ENCODE measurements at regions not wholly inside any gene's neighbourhood (a gene's known extent, or its start where the extent isn't known, plus 50 kb on each side); places are given as distances from the start of the nearest gene placed in this dataset.

DNA sequence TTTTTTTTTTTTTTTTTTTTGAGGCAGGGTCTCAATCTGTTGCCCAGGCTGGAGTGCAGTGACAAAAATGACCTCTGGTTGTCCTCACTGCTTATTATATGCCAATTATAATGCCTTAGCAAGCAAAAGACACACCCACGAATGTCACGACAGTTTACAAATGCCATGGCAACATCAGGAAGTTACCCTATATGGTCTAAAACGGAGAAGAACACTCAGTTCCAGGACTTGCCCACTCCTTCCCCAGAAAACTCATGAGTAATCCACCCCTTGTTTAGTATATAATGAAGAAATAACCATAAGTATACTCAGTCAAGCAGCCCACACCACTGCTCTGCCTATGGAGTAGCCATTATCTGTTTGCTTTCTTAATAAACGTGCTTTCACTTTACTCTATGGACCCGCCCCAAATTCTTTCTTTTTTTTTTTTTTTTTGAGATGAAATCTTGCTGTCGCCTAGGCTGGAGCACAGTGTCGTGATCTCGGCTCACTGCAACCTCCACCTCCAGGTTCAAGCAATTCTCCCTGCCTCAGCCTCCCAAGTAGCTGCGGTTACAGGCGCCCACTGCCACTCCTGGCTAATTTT lies 106.2 kb downstream of the SMIM20 start:
- TF ChIP-seq EZH2 (IDR thresholded peaks at IDR 0.05; ENCODE audit: borderline replicate concordance, control insufficient read depth, low read depth, low read length), result no peak
- TF ChIP-seq NFYB (IDR thresholded peaks at IDR 0.05; ENCODE audit: insufficient read depth, low read depth, low read length), result no peak
- TF ChIP-seq EED (IDR thresholded peaks at IDR 0.05; ENCODE audit: low read depth), result no peak
- TF ChIP-seq POU2F2 (IDR thresholded peaks at IDR 0.05; ENCODE audit: borderline replicate concordance, low read depth, low read length), result no peak
- TF ChIP-seq CREB1 (IDR thresholded peaks at IDR 0.05; ENCODE audit: low read depth), result no peak
- TF ChIP-seq ESRRA (IDR thresholded peaks at IDR 0.05; ENCODE audit: low read length), result no peak
- no peak for TF ChIP-seq NFIC (IDR thresholded peaks at IDR 0.05; ENCODE audit: low read depth, low read length)
- TF ChIP-seq ELK1 (IDR thresholded peaks at IDR 0.05; ENCODE audit: low read depth, low read length), result no peak
- TF ChIP-seq, protein P1, sequence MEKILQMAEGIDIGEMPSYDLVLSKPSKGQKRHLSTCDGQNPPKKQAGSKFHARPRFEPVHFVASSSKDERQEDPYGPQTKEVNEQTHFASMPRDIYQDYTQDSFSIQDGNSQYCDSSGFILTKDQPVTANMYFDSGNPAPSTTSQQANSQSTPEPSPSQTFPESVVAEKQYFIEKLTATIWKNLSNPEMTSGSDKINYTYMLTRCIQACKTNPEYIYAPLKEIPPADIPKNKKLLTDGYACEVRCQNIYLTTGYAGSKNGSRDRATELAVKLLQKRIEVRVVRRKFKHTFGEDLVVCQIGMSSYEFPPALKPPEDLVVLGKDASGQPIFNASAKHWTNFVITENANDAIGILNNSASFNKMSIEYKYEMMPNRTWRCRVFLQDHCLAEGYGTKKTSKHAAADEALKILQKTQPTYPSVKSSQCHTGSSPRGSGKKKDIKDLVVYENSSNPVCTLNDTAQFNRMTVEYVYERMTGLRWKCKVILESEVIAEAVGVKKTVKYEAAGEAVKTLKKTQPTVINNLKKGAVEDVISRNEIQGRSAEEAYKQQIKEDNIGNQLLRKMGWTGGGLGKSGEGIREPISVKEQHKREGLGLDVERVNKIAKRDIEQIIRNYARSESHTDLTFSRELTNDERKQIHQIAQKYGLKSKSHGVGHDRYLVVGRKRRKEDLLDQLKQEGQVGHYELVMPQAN (conservative IDR thresholded peaks at IDR 0.05), result no peak
